ENCODE measurements at regions not wholly inside any gene's neighbourhood (a gene's known extent, or its start where the extent isn't known, plus 50 kb on each side); places are given as distances from the start of the nearest gene placed in this dataset.

DNA sequence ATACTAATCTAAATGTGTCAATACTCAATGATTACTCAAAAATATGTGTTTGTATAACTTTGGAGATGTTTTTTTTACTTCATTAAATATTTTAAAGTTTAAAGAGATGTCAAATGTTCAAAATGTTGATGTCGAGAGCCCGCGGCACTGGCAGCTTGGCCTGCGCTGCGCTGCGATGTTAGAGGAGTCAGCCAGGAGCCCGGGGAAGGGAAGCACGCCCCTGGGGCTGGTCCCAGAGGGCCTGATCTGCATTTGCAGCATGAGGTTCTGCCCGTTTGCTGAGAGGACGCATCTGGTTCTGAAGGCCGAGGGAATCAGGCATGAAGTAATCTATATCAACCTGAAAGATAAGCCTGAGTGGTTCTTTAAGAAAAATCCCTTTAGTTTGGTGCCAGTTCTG lies 66.4 kb upstream of the ATP2C1 start (continued):
- TF ChIP-seq, protein P1, sequence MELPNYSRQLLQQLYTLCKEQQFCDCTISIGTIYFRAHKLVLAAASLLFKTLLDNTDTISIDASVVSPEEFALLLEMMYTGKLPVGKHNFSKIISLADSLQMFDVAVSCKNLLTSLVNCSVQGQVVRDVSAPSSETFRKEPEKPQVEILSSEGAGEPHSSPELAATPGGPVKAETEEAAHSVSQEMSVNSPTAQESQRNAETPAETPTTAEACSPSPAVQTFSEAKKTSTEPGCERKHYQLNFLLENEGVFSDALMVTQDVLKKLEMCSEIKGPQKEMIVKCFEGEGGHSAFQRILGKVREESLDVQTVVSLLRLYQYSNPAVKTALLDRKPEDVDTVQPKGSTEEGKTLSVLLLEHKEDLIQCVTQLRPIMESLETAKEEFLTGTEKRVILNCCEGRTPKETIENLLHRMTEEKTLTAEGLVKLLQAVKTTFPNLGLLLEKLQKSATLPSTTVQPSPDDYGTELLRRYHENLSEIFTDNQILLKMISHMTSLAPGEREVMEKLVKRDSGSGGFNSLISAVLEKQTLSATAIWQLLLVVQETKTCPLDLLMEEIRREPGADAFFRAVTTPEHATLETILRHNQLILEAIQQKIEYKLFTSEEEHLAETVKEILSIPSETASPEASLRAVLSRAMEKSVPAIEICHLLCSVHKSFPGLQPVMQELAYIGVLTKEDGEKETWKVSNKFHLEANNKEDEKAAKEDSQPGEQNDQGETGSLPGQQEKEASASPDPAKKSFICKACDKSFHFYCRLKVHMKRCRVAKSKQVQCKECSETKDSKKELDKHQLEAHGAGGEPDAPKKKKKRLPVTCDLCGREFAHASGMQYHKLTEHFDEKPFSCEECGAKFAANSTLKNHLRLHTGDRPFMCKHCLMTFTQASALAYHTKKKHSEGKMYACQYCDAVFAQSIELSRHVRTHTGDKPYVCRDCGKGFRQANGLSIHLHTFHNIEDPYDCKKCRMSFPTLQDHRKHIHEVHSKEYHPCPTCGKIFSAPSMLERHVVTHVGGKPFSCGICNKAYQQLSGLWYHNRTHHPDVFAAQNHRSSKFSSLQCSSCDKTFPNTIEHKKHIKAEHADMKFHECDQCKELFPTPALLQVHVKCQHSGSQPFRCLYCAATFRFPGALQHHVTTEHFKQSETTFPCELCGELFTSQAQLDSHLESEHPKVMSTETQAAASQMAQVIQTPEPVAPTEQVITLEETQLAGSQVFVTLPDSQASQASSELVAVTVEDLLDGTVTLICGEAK (IDR thresholded peaks at IDR 0.05), result no peak
- TF ChIP-seq, protein P1 (CRISPR knock-in tag; IDR thresholded peaks at IDR 0.05), result no peak
- TF ChIP-seq KAT2B (IDR thresholded peaks at IDR 0.05; ENCODE audit: low read depth, low read length), result no peak
